ENCODE measurements at regions not wholly inside any gene's neighbourhood (a gene's known extent, or its start where the extent isn't known, plus 50 kb on each side); places are given as distances from the start of the nearest gene placed in this dataset.

DNA sequence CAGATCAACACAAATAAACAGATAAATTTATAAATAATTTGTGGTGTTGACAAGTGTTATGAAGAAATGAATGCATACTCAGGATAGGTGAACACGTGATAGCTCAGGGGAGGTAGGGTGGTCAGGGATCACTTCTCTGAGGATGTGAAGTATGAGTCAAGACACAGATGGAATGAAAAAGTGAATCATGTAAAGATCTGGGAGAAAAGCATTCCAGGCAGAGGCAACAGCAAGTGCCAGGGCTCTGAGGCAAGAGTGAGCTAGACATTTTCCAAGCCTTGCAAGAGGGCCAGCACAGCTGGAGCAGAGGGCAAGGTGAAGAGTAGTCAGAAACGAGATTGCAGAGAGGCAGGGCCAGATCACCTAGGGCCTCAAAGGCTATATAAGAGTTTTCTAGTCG is 177.8 kb downstream of the WNT5A start:
- Histone ChIP-seq H3K36me3 (no peaks in the 10 kb centered on the region), H3K4me1 (no peaks in the 10 kb centered on the region), H3K27me3 (no peaks in the 10 kb centered on the region), H3K4me3 (no peak overlapping the region), H3K27ac (no peak overlapping the region), H3K9me3 (no peaks in the 10 kb centered on the region)
- no peak for TF ChIP-seq CTCF (IDR thresholded peaks at IDR 0.05)
- TF ChIP-seq POLR2A (IDR thresholded peaks at IDR 0.05): no peak
- DNase-seq: no peak

DNA sequence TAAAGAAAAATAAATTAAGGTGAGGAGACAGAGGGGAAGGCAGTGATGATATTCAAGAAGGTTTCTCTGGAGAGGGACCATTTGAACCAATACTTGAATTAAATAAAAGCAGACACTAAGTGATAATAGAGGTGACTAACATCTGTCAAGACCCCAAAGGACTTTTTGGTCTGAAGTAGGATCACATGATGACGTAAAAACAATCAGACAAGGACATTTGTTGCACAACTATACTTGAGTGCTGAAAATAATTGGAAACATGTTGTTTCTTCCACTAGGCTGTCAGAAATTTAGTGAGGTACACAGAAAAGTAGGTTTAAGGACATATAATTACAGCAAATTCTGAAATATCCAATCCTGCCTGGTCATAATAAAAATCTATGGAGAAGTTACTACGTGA is 179.5 kb downstream of the WNT5A start:
- Histone ChIP-seq H3K36me3 (no peaks in the 10 kb centered on the region), H3K4me1 (no peaks in the 10 kb centered on the region), H3K27me3 (no peaks in the 10 kb centered on the region), H3K9me3 (no peaks in the 10 kb centered on the region), H3K4me3 (no peak overlapping the region), H3K27ac (no peak overlapping the region)
- TF ChIP-seq CTCF (IDR thresholded peaks at IDR 0.05) (no peak), POLR2A (IDR thresholded peaks at IDR 0.05) (no peak)
- DNase-seq: no peak

DNA sequence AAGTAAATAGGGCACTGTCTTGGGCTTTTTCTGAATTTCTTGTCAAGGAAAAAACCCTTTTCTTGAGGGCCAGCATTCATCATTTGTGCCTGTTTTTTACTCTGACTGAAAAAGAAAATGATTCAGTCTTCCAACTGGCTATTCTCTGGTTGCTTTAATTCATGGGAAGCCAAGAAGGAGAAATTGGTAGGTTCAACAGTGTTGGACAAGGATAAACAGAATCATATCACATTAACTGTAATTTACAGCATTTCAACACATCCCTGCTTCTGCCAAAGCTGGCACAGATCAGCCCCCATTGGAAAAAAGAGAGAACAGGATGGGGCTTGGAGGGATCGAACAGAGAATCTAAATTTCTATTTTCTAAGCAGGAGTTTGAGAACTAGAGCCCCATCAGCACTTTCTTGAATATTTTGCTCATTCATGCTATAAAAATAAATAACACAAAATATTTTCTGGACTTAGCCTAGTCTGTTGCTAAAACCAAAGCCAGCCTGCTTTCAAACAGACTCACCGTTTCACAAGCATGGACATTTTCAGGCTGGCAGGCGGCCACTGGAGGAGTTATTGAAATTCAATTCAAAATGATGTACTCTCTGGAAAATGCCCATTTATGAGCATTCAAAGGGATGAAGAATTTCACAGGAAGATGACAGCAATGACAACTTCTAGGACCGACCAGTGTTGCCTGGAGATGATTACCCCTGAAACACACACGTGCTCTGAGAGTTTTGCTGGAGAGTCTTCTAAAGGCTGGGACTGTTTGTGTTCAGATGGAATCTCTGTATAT is 181.2 kb downstream of the WNT5A start:
- no peak overlapping the region for H3K4me3 ChIP-seq
- no peaks in the 10 kb centered on the region for H3K27me3 ChIP-seq
- TF ChIP-seq POLR2A (IDR thresholded peaks at IDR 0.05) (no peak), CTCF (IDR thresholded peaks at IDR 0.05) (no peak)
- H3K9me3 ChIP-seq: no peaks in the 10 kb centered on the region
- no peak for DNase-seq
- H3K27ac ChIP-seq: no peak overlapping the region
- H3K36me3 ChIP-seq: no peaks in the 10 kb centered on the region
- no peaks in the 10 kb centered on the region for H3K4me1 ChIP-seq

DNA sequence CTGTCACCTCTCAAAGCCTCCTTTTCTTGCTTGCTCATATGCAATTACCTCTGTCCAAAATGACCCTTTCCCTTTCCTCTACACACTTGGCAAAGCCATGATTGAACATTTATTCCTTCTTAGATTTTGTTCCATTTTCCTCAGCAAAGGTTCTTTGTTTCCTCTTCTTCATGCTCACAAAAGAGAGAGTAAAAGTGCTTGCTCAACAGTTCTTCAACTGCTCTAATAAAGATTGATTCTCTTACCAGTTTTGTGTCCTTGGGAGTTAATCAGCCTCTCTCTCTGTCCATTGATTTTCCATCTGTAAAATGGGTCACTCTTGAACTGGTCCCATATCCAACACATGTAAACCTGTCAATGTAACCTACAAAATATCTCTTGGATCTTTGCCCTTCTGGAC is 186.4 kb downstream of the WNT5A start:
- TF ChIP-seq CTCF (IDR thresholded peaks at IDR 0.05): no peak
- TF ChIP-seq POLR2A (IDR thresholded peaks at IDR 0.05): no peak
- no peak overlapping the region for H3K27ac ChIP-seq
- H3K27me3 ChIP-seq: no peaks in the 10 kb centered on the region
- H3K36me3 ChIP-seq: no peaks in the 10 kb centered on the region
- no peaks in the 10 kb centered on the region for H3K9me3 ChIP-seq
- H3K4me3 ChIP-seq: no peak overlapping the region
- DNase-seq: no peak
- no peaks in the 10 kb centered on the region for H3K4me1 ChIP-seq

GRCh38 chr3:55297706-55298105 is 189.4 kb downstream of the WNT5A start:
- no peak overlapping the region for H3K4me3 ChIP-seq
- no peaks in the 10 kb centered on the region for H3K9me3 ChIP-seq
- TF ChIP-seq CTCF (IDR thresholded peaks at IDR 0.05) (no peak), POLR2A (IDR thresholded peaks at IDR 0.05) (no peak)
- DNase-seq: no peak
- H3K4me1 ChIP-seq: no peaks in the 10 kb centered on the region
- no peaks in the 10 kb centered on the region for H3K36me3 ChIP-seq
- no peaks in the 10 kb centered on the region for H3K27me3 ChIP-seq
- no peak overlapping the region for H3K27ac ChIP-seq

DNA sequence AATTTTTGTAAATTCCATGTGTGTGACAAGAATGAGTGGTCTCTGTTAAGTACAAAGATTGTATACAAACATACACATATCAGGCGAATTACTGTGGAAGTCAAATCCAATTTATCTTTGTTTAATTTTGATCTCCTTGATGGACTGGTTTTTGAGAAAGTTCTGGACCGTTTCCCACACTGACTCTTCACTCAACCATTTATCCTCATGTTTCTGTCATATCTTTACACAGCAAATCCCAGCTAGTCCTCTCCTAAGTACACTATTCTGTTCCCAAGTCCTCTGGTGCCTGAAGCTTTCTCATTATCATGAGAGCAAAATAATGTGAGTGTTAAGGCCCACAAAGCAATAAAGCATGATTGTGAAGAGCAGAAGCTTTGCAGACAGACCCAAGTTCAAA is 189.9 kb downstream of the WNT5A start:
- no peak for TF ChIP-seq CTCF (IDR thresholded peaks at IDR 0.05)
- Histone ChIP-seq H3K27ac (no peak overlapping the region), H3K4me3 (no peak overlapping the region), H3K27me3 (no peaks in the 10 kb centered on the region), H3K4me1 (no peaks in the 10 kb centered on the region), H3K9me3 (no peaks in the 10 kb centered on the region), H3K36me3 (no peaks in the 10 kb centered on the region)
- no peak for DNase-seq
